ENCODE measurements at regions not wholly inside any gene's neighbourhood (a gene's known extent, or its start where the extent isn't known, plus 50 kb on each side); places are given as distances from the start of the nearest gene placed in this dataset.

DNA sequence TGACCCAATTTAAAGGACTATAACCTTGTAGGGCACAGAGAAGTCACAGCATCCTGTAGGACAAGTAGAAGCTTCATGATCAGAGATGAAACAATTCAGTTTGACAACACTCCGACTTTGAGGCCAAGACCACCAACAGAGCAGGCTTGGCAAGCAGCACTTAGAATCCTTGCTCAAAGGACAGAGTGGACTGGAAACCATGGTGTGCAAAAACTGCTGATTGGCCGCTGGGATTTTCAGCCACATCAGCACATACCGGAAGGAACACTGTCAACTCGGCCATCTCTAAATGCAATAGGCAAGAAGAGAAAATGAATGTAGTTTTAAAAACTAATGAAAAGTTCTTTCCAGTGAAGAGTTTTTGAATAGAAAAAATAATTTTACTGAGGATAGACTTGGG is 92.0 kb upstream of the PRMT6 start:
- peak; percentile 26 for DNase-seq (ENCODE audit: low read depth)
- H3K4me3 ChIP-seq (ENCODE audit: low read depth, low read length), result no peak overlapping the region
- TF ChIP-seq, protein P1, sequence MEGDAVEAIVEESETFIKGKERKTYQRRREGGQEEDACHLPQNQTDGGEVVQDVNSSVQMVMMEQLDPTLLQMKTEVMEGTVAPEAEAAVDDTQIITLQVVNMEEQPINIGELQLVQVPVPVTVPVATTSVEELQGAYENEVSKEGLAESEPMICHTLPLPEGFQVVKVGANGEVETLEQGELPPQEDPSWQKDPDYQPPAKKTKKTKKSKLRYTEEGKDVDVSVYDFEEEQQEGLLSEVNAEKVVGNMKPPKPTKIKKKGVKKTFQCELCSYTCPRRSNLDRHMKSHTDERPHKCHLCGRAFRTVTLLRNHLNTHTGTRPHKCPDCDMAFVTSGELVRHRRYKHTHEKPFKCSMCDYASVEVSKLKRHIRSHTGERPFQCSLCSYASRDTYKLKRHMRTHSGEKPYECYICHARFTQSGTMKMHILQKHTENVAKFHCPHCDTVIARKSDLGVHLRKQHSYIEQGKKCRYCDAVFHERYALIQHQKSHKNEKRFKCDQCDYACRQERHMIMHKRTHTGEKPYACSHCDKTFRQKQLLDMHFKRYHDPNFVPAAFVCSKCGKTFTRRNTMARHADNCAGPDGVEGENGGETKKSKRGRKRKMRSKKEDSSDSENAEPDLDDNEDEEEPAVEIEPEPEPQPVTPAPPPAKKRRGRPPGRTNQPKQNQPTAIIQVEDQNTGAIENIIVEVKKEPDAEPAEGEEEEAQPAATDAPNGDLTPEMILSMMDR (conservative IDR thresholded peaks at IDR 0.05; ENCODE audit: low read depth, low read length), result no peak

DNA sequence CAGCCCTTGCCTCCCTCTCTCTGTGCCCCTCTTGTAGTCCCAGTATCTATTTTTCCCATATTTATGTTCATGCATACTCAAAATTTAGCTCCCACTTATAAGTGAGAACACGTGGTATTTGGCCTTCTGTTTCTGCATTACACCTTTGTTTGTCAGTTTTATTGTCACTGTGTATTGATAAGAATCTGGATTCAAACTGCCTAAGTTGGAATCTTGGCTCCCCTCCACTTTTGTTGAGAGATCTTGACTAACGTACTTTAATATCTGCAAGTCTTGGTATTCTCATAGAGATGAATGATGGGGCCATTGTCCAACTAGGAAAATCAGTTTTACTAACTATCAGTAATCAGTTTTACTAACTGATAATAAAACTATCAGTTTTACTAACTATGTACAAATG is 87.8 kb upstream of the PRMT6 start:
- no peak for DNase-seq (ENCODE audit: low read depth)
- no peak overlapping the region for H3K4me3 ChIP-seq (ENCODE audit: low read depth, low read length)
- TF ChIP-seq, protein P1 (conservative IDR thresholded peaks at IDR 0.05; ENCODE audit: low read depth, low read length), result no peak

DNA sequence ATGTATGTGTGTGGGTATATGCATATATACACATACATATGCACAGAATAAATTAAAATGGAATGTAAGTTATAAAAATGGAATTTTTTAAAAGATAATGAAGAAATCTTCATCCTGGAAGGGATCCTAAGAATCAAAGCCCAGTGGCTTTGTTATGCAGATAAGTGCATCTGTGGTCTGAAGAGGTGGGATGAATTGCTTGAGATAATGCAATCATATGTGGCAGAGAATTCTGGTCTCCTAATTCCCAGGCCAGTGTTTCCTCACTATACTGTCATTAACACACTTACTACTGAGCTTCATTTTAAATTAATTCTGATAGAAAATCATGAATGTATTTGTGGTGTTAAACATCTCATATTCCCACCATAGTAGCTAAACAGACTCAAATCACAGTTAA is 86.7 kb upstream of the PRMT6 start:
- TF ChIP-seq, protein P1 (conservative IDR thresholded peaks at IDR 0.05; ENCODE audit: low read depth, low read length), result no peak
- H3K4me3 ChIP-seq (ENCODE audit: low read depth, low read length), result no peak overlapping the region
- no peak for DNase-seq (ENCODE audit: low read depth)

DNA sequence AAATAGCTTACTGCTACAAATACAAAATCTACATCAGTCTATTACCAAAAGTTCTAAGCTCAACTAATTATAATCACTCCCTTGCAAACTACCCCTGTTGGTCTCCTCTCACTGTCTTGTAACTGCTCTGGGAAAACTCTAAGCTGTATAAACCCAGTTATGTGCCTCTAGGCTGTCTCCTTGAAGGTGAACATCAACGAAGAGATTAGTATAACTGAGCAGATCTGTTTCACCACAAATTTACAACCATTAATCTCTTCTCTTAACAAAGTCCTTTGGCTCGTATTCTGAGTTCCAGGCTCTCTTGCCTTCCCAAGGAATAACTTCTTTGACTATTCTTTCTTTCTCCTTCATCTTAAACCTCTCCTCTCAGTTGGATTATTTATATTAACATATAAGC is 84.4 kb upstream of the PRMT6 start:
- no peak overlapping the region for H3K4me3 ChIP-seq (ENCODE audit: low read depth, low read length)
- TF ChIP-seq, protein P1 (conservative IDR thresholded peaks at IDR 0.05; ENCODE audit: low read depth, low read length), result no peak
- DNase-seq (ENCODE audit: low read depth), result no peak

DNA sequence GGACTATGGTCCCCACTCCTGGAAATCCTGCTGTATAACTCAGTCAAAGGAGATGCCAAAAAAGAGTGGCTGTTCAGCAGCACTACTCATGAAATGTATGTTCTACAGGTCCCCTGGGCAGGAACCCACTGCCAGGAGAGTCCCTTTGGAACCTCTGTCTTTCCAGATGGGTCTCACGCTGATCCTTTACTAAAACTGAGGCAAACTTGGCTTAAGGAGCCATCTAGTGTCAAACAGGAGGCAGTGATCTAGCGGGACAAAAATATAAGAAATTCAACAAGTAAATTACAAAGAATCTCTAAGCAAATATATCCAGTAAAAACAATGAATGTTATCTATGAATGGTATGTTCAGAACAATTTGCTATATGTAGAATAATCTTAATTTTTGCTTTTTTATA is 80.5 kb upstream of the PRMT6 start:
- TF ChIP-seq, protein P1 (conservative IDR thresholded peaks at IDR 0.05; ENCODE audit: low read depth, low read length), result peak; percentile 32
- DNase-seq (ENCODE audit: low read depth), result peak; percentile 7
- H3K4me3 ChIP-seq (ENCODE audit: low read depth, low read length), result no peak overlapping the region

DNA sequence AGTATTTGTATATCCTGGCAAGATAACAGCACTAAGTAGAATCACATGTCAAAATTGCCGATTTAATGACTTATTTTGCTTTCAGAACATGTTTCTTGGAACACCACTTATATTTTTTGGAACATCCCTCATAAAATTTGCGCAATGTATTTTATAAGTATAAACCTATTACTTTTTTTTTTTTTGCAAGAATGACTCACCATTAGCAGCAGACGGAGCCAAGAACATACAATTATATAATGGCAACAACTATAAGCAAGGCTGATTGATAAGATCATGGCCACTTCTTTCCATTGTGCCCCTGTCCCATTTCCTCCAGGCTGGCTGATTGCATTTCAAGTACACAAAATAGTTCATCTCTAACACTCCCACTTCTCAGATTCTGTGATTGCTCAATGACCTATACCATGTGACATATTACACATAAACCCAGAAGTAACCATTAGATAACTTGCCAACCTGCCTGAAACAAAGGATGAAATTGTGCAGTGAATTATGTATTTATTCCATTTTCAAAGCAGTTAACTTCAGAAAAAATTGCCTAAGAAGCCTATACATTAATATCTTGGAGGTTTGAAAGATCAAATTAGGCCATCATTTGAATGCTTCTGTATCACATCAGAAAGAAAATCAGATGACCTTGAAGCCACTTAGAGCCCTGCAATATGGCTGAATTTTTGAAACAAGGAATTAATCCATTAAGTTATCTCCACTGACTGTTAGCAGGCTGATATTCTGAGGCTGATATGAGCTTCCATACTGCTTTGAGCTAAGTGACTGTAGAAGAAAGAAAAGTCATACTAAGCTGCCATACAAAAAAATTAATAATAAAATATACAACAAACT is 77.8 kb upstream of the PRMT6 start:
- TF ChIP-seq, protein P1 (conservative IDR thresholded peaks at IDR 0.05; ENCODE audit: low read depth, low read length), result no peak
- peak; percentile 35 for DNase-seq (ENCODE audit: low read depth)
- H3K4me3 ChIP-seq (ENCODE audit: low read depth, low read length), result no peak overlapping the region

DNA sequence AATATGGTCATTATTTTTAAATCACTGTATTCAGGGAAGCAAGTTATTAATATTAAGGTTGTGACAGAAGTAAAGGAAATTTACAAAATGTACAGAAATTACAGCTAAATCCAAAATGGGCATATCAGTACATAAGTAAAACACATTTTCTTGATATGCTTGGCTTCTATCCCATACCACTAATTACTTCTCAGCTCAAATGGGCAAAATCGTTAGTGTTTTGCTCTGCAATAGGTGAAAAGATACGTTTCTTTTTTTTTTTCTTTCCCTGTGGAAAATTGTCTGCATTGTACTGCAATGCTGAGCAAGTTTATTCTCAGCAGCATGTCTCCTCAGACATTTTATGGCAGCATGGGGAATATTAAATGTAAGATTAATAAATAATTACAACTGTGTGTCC is 77.1 kb upstream of the PRMT6 start:
- TF ChIP-seq, protein P1 (conservative IDR thresholded peaks at IDR 0.05; ENCODE audit: low read depth, low read length), result no peak
- no peak overlapping the region for H3K4me3 ChIP-seq (ENCODE audit: low read depth, low read length)
- no peak for DNase-seq (ENCODE audit: low read depth)

Data from choroid plexus epithelial cell (primary cell).